ENCODE measurements at regions not wholly inside any gene's neighbourhood (a gene's known extent, or its start where the extent isn't known, plus 50 kb on each side); places are given as distances from the start of the nearest gene placed in this dataset.

- TF ChIP-seq CTCF (IDR thresholded peaks at IDR 0.05; ENCODE audit: low read depth, low read length), result no peak
- TF ChIP-seq EZH2phosphoT487 (IDR thresholded peaks at IDR 0.05; ENCODE audit: low read depth), result no peak
- Histone ChIP-seq H3K27ac (ENCODE audit: low read length) (no peak overlapping the region), H3K9me3 (ENCODE audit: insufficient read depth, low read length) (no peaks in the 10 kb centered on the region), H3K4me2 (ENCODE audit: low read length) (no peak overlapping the region), H3K4me3 (ENCODE audit: low read length) (no peak overlapping the region), H3K36me3 (replicated peaks; ENCODE audit: low read depth, low read length) (no peaks in the 10 kb centered on the region), H3K27me3 (ENCODE audit: low read depth, low read length) (peaks cover 19% of the 10 kb centered on the region; the same call in 1 of the 2 replicates), H3K9ac (ENCODE audit: low read length) (no peak overlapping the region), H2AFZ (ENCODE audit: low read depth, low read length) (no peak overlapping the region), H3K79me2 (ENCODE audit: low read length) (no peaks in the 10 kb centered on the region), H3K4me1 (ENCODE audit: low read length) (peaks cover 6% of the 10 kb centered on the region; the same call in 1 of the 2 replicates), H4K20me1 (ENCODE audit: insufficient read depth, low read length) (no peaks in the 10 kb centered on the region)
Observed at GRCh38 chr2:15801904-15802303, 138.4 kb upstream of the MYCN start.

GRCh38 chr2:15802657-15803542, 137.4 kb upstream of the MYCN start:
- Histone ChIP-seq H4K20me1 (ENCODE audit: insufficient read depth, low read length) (no peaks in the 10 kb centered on the region), H2AFZ (ENCODE audit: low read depth, low read length) (no peak overlapping the region), H3K4me3 (ENCODE audit: low read length) (no peak overlapping the region), H3K27ac (ENCODE audit: low read length) (no peak overlapping the region), H3K9ac (ENCODE audit: low read length) (no peak overlapping the region), H3K4me2 (ENCODE audit: low read length) (no peak overlapping the region), H3K79me2 (ENCODE audit: low read length) (no peaks in the 10 kb centered on the region), H3K9me3 (ENCODE audit: insufficient read depth, low read length) (no peaks in the 10 kb centered on the region), H3K36me3 (replicated peaks; ENCODE audit: low read depth, low read length) (no peaks in the 10 kb centered on the region), H3K4me1 (ENCODE audit: low read length) (peaks cover 6% of the 10 kb centered on the region; the same call in 1 of the 2 replicates), H3K27me3 (ENCODE audit: low read depth, low read length) (peaks cover 19% of the 10 kb centered on the region; the same call in 1 of the 2 replicates)
- TF ChIP-seq EZH2phosphoT487 (IDR thresholded peaks at IDR 0.05; ENCODE audit: low read depth) (no peak), CTCF (IDR thresholded peaks at IDR 0.05; ENCODE audit: low read depth, low read length) (no peak)

- Histone ChIP-seq H3K27ac (ENCODE audit: low read length) (no peak overlapping the region), H3K4me2 (ENCODE audit: low read length) (no peak overlapping the region), H3K36me3 (replicated peaks; ENCODE audit: low read depth, low read length) (no peaks in the 10 kb centered on the region), H3K9me3 (ENCODE audit: insufficient read depth, low read length) (no peaks in the 10 kb centered on the region), H3K4me1 (ENCODE audit: low read length) (peaks cover 8% of the 10 kb centered on the region), H4K20me1 (ENCODE audit: insufficient read depth, low read length) (no peaks in the 10 kb centered on the region), H2AFZ (ENCODE audit: low read depth, low read length) (no peak overlapping the region), H3K27me3 (ENCODE audit: low read depth, low read length) (peaks cover 19% of the 10 kb centered on the region; the same call in 1 of the 2 replicates), H3K79me2 (ENCODE audit: low read length) (no peaks in the 10 kb centered on the region), H3K9ac (ENCODE audit: low read length) (no peak overlapping the region), H3K4me3 (ENCODE audit: low read length) (no peak overlapping the region)
- TF ChIP-seq EZH2phosphoT487 (IDR thresholded peaks at IDR 0.05; ENCODE audit: low read depth) (no peak), CTCF (IDR thresholded peaks at IDR 0.05; ENCODE audit: low read depth, low read length) (no peak)
Observed at GRCh38 chr2:15803543-15804245, 136.7 kb upstream of the MYCN start.

- H3K4me1 ChIP-seq (ENCODE audit: low read length), result peaks cover 12% of the 10 kb centered on the region
- no peak overlapping the region for H3K4me2 ChIP-seq (ENCODE audit: low read length)
- no peaks in the 10 kb centered on the region for H3K79me2 ChIP-seq (ENCODE audit: low read length)
- H3K4me3 ChIP-seq (ENCODE audit: low read length), result no peak overlapping the region
- H4K20me1 ChIP-seq (ENCODE audit: insufficient read depth, low read length), result no peaks in the 10 kb centered on the region
- H3K9me3 ChIP-seq (ENCODE audit: insufficient read depth, low read length), result no peaks in the 10 kb centered on the region
- TF ChIP-seq EZH2phosphoT487 (IDR thresholded peaks at IDR 0.05; ENCODE audit: low read depth) (no peak), CTCF (IDR thresholded peaks at IDR 0.05; ENCODE audit: low read depth, low read length) (no peak)
- no peak overlapping the region for H3K9ac ChIP-seq (ENCODE audit: low read length)
- no peak overlapping the region for H3K27ac ChIP-seq (ENCODE audit: low read length)
- no peaks in the 10 kb centered on the region for H3K36me3 ChIP-seq (replicated peaks; ENCODE audit: low read depth, low read length)
- peaks cover 19% of the 10 kb centered on the region; the same call in 1 of the 2 replicates for H3K27me3 ChIP-seq (ENCODE audit: low read depth, low read length)
- no peak overlapping the region for H2AFZ ChIP-seq (ENCODE audit: low read depth, low read length)
Observed at GRCh38 chr2:15804246-15804619, 136.1 kb upstream of the MYCN start.

Data from OCI-LY3 (cell line).